ENCODE measurements at regions not wholly inside any gene's neighbourhood (a gene's known extent, or its start where the extent isn't known, plus 50 kb on each side); places are given as distances from the start of the nearest gene placed in this dataset.

DNA sequence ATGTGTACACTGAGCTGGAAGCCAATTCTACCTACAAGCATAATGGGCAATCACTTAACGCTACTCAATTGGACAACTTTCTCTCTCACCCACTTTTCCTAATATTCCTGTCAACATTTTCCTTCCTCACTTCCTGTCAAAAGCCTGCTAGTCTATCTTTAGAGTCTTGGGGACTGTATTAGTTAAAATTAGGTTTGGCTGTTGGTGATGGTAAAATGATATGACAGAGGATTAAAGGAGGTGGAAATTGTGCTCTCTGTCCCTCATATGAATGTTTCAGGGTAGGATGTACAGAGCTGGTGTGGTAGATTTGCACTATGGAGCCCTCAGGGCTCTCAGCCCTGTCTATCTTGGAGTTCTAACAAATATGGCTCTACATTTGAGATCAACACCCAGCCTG, 129.7 kb downstream of the CEP57L1 start:
- no peak for TF ChIP-seq POLR2AphosphoS5 (IDR thresholded peaks at IDR 0.05)
- TF ChIP-seq, protein P1, sequence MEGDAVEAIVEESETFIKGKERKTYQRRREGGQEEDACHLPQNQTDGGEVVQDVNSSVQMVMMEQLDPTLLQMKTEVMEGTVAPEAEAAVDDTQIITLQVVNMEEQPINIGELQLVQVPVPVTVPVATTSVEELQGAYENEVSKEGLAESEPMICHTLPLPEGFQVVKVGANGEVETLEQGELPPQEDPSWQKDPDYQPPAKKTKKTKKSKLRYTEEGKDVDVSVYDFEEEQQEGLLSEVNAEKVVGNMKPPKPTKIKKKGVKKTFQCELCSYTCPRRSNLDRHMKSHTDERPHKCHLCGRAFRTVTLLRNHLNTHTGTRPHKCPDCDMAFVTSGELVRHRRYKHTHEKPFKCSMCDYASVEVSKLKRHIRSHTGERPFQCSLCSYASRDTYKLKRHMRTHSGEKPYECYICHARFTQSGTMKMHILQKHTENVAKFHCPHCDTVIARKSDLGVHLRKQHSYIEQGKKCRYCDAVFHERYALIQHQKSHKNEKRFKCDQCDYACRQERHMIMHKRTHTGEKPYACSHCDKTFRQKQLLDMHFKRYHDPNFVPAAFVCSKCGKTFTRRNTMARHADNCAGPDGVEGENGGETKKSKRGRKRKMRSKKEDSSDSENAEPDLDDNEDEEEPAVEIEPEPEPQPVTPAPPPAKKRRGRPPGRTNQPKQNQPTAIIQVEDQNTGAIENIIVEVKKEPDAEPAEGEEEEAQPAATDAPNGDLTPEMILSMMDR (IDR thresholded peaks at IDR 0.05): no peak
